ENCODE measurements at regions not wholly inside any gene's neighbourhood (a gene's known extent, or its start where the extent isn't known, plus 50 kb on each side); places are given as distances from the start of the nearest gene placed in this dataset.
"Not testable (repeated sequence)": the region's sequence is repeated elsewhere in the genome, so short reads cannot be mapped to it uniquely, and the experiment has no call there.

DNA sequence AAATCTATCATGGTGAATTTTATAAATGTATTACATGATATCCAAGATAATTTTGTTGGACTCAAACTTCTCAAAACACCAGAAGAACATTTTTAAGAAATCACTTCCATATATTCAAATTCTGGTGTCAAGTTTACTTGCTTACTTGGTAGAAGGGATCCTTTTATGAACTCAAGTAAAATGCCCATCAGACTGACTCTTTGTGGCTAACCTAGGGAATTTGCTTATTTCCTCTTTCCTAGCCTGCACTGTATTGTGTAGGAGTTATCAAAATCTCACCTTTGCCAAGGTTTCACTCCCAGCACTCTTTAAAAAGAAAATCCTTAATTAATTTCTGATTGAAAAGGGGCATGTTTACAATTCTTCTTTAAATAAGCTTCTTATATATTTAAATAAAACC is 196.5 kb downstream of the DUSP6 start:
- no peak for DNase-seq (ENCODE audit: low read depth in 3 of 3)

DNA sequence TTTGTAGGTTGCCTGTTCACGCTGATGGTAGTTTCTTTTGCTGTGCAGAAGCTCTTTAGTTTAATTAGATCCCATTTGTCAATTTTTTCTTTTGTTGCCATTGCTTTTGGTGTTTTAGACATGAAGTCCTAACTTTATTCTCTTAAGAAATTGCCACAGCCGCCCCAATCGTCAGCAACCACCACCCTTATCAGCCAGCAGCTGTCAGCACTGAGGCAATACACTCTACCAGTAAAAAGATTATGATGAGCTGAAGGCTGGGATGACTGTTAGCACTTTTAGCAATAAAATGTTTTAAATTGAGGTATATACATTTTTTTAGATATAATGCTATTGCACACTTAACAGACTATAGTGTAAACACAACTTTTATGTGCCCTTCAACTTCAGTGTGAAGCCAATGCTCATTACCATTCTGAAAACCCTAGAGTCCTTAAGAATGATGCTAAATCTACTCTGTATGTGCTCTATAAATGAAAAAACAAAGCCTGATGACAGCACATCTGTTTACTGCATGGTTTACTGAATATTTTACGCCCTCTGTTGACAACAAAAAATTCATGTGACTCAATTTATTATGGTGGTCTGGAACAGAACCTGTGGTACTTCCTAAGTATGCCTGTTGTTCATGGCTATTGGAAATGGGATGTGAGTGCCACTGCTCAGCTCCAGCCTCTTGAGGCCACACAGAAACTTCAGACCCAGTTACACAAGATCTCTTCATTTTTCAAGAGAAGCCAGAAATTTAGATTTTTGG is 197.4 kb downstream of the DUSP6 start:
- no peak for DNase-seq (ENCODE audit: low read depth in 3 of 3)

DNA sequence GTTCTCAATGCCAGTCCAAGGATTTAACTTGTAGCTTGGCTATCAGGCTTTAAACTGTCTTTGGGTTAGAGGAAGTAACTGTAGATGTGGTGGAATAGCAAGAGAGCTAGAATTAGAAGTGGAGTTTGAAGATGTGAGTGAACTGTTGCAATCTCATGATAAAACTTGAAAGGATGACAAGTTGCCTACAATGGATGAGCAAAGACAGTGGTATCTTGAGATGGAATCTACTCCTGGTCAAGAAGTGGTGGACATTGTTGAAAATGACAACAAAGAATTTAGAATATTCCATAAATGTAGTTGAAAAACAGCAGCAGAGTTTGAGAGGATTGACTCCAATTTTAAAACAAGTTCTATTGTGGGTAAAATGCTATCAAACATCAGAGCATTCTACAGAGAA is 199.0 kb downstream of the DUSP6 start:
- DNase-seq (ENCODE audit: low read depth in 3 of 3), result no peak

DNA sequence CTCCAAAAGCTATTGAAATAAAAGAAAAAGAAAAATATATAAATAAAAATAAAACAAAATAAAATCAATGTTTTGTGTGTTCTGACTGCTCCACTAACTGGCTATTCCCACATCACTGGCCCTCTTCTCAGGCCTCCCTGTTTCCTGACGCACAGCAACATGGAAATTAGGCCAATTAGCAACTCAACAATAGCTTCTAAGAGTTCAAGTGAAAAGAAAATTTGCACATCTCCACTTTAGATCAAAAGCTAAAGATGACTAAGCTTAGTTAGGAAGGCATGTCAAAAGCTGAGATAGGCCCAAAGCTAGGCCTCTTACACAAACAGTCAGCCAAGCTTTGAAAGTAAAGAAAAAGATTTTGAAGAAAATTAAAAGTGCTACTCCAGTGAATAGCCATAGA is 200.8 kb downstream of the DUSP6 start:
- DNase-seq (ENCODE audit: low read depth in 3 of 3), result no peak

DNA sequence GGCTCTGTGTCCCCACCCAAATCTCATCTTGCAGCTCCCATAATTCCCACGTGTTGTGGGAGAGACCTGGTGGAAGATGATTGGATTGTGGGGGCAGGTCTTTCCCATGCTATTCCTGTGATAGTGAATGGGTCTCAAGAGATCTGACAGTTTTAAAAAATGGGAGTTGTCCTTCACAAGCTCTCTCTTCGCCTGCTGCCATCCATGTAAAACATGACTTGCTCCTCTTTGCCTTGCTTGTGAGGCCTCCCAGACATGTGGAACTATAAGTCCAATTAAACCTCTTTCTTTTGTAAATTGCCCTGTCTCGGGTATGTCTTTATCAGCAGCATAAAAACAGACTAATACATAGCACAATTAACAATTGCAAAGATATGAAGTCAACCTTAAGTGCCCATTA is 201.5 kb downstream of the DUSP6 start:
- DNase-seq (ENCODE audit: low read depth in 3 of 3), result not testable (repeated sequence)

DNA sequence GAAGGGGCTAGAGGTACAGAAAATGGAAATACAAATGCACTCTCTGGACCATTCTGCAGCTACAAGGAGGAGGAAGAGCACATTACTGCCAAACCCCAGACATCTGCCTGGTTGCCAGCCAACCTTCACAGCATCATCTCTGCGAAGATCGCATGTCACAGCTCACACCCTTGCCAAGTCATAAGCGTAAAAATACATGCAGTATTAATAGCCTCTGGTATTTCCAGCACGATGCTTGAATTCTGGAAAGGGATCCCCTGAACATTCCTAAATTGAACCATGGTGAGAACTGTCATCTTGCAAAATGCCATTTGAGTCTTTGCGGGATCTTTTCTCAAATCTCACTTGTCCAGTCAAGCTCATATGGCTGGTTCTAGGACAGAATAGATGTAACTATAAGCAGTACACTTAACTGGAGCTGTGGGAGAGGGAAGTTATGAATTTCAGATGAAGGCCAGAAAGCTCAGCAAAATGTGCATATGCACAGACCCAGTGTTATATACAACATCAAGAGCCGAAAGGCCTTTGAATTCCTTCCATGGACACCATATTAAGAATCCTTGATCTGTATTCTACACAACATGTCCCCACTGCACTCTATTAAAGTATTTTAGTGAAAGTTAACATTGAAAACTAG is 211.6 kb downstream of the DUSP6 start:
- DNase-seq (ENCODE audit: low read depth in 3 of 3), result no peak

DNA sequence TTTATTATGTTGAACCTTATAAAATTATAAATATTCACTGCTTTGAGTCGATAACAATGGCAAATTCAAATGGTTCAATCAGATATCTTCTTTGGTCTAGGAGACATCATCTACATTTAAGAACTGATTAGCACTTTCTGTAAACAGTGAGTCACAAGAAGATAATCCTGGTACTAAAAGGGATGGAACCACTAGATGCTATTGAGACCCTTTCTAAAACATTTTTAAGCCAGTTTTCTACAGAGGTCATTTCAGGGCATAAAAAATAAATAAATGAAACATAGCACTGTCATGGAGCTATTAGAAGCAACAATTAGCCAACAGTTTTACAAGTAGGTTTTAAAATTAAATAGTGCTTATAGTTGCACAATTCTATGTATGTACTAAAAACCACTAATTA is 212.2 kb downstream of the DUSP6 start:
- no peak for DNase-seq (ENCODE audit: low read depth in 3 of 3)

DNA sequence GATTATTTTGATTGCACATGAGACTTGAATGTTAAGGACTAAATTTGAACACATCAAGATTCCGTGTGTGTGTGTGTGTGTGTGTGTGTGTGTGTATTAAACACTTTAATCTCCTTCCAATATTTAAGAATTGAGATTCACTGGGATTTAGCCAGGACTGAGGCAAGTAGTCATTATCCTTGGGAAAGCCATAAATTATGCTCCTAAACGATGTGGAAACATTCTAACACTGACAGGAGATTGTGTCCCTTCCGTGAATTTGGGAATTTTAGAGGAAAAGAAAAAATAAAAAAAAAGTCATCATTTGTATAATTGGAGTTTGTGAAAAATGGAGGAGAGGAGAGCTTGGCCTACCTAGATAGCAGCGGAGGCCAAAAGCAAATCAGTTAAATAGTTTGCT is 212.9 kb downstream of the DUSP6 start:
- no peak for DNase-seq (ENCODE audit: low read depth in 3 of 3)

DNA sequence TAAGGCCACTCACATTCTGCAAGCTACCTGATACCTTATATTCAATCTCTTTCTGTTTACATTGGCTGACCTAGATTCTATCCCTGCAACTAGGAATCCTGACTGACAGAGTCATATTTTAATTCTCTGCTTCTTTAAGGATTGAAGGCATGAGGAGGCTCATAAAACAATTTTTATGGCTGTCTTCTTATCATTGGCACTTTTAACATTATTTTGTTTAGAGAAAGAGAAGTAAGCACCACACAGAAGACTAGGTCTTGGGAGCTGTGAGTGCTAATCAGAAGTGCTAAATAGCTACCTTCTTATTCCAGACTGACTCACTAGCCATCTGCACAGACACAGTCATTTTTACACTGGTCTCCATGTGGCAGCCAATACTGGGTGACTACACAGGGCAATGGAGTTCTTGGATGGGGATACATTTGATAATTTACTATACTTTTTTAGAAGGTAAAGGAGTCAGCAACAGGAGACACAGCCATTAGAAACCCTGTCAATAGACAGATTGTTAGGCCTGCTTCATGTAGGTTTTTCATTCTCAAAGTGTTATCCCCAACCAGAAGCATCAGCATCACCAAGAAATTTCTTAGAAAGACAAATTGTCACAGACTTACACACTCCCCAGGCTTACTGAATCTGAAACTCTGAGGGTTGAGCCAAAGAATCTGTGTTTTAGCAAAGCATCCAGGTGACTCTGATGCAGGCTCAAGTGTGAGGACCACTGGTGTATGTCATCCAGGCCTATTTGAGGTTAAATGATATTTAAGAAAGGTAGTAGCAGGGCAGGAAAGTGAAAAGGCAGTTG is 214.1 kb downstream of the DUSP6 start:
- DNase-seq (ENCODE audit: low read depth in 3 of 3), result no peak

DNA sequence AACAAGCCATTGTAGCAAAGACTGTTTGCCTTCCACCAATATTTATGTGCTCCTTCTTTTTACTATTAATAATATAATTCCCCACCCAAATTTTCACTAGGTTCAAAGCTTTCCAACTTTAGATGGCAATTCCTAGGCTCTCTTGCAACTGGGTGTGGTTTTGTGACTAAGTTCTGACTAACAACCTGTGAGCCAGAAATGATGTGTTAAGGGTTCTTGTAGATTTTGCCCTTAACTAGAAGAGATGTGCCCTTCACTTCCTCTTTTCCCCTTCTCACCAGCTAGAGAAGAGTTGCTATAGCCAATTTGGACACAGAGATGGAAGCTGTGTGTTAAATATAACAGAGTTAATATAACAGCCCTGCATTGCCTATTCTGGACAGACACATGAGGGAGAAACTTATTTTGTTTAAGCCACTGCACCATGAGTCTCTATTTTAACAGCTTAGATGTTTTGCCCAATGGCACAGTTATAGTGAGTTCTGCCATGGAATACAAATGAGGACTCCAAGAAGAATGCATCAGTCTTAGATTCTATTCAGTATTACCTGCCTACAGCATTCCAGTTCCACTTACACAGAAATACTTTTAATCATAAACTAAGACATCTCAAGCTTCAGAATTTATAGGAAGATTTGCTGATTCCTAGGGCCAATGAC is 216.2 kb downstream of the DUSP6 start:
- DNase-seq (ENCODE audit: low read depth in 3 of 3), result no peak

DNA sequence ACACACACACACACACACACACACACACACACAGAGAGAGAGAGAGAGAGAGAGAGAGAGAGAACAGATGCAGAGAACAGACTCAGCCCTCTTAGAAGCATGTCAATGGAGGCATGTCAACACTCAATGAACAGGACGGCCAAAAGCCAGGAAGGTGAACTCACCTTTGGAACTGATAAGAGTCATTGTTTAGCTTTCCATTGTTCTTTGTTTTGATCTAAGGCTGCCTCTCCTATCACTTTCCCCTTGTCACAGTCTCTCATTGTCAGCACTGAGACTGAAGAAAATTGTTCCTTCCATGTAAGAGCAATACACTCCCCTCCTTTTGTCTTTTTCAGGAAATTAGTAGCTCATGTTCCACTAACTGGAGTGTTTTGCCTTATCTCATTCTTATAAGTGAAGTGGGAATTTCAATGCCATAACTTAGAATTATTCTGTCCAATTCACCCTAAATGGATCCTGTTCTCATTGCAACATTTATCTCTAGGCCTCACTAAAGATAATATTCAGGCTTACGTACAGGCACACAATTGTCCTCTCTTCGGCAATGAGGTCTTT is 218.0 kb downstream of the DUSP6 start:
- DNase-seq (ENCODE audit: low read depth in 3 of 3), result no peak

DNA sequence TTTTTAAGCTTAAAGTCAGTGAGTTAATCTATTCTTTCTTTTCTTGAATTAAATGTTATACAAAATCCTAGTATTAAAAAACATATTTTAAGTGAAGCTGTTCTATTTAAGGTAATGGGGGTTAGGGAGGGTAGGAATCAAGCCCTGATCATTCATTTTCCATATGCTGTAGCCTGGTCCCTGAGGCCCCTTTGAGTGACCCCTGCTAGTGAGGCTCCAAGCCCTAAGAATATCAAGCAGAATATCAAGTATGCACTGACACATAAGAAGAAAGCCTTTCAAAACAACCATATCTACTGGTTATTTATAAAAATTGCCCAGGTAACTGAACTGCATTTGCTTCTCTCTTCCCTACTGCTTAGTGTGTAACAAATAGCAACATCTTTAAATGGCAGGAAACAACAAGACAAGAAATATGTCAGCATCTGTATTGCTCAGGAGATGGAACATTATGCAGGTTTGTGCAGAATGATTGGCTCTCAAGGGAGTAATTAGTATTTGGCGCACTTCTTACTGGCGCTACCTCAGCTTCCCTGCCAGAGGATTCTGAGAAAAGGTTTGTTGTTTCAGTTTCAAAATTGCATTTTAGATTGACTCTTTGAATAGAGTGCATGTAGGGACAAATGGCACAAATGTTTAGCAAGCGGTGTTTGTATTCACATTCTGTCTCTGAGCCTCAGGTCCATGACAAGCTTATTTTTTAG is 223.0 kb downstream of the DUSP6 start:
- DNase-seq (ENCODE audit: low read depth in 3 of 3), result no peak

DNA sequence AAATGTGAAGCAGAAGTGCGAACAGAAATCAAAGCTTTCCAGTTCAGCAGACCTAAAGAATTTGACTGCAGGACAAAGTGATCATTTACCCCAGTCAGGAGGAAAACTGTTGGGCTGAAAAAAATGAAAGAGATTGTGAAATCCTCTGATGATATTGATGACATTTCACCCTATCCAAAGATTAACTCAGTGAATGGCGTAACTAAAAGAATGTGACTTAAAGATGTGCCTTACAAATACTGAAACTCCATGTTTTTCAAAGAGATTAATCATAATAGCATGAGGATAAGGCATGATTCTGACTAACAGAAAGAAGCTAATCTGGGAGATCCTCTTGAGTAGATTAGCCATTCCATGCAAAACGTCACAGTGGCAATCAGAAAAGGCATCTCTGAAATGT is 225.6 kb downstream of the DUSP6 start:
- no peak for DNase-seq (ENCODE audit: low read depth in 3 of 3)

DNA sequence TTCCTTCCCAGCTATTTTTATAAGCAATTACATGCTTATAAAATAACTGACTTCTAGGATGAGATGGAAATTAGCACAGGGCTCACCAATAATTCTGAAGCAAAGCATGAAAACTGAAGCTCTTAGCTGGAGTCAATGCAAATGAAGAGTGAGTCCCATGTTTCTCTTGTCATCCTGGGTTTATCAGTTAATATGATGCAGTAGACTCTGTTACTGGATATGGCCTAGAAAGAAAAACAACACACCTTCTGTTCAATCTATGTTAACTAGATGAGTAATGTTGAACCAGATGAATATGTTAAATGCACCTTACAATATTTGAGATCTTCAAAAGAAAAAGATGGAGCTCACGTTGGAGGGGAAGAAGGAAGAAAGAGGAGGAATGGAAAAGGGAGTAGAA is 229.4 kb downstream of the DUSP6 start:
- DNase-seq (ENCODE audit: low read depth in 3 of 3), result no peak

DNA sequence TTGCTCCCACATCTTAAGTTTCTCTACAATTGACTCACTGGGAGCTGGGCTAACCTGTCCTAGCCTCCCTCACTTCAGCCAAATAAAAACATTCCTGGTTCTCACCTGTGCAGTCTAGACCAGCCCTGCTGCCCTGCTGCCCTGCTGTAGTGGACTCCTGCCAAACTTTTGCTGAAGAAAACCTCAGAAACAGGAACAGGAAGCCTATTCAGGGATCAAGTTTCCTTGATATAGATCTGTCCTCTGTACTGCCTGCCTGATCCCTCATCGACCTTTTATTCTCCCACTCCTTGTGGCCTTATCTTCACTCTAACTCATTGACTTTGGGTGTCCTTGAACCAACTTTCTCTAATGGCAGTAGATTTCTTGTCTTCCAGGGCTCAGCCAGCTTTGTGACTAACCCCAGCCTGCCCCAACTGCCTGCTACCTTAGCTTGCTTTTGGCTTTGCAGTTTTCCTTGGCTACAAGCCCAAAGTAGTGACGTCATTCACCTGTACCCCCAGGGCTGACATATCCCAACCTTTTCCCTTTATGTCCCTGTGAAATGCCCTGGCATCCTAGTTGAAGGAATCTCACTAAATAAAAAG is 234.8 kb downstream of the DUSP6 start:
- DNase-seq (ENCODE audit: low read depth in 3 of 3), result no peak

DNA sequence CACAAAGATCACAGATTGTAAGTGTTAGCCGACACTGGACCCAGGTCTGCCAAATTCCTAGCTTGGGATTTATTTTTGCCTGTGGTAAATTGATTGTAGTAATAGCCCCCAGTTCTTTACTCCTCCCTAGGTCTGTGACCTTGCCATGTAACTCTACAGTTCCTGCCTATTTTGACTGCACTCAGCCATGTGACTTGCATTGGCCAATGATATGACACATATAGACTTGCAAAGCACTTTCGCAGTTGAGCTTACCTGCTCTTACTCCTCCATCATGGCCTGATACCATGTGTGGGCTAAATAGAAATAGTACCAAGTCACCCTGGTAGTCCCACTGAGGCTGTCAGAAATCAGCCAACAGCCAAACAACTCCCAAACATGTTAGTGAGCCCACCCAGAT is 240.3 kb downstream of the DUSP6 start:
- DNase-seq (ENCODE audit: low read depth in 3 of 3), result no peak

DNA sequence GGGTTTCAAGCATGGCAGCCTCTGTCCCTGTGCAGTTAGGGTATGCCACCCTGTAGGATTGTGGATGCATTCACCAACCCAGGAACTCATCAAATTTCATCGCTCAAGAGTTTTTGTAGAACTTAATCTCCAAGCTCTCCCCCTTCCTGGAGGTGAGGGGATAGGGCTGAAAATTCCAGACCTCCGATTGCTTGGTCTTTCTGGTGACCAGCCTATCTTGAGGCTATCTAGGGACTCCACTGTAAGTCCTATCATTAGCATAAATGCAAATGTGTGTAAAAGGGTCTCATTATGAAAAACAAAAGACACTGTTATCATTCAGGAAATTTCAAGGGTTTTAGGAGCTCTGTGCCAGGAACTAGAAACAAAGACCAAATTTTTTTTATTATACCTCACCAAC is 244.0 kb downstream of the DUSP6 start:
- DNase-seq (ENCODE audit: low read depth in 3 of 3), result no peak

DNA sequence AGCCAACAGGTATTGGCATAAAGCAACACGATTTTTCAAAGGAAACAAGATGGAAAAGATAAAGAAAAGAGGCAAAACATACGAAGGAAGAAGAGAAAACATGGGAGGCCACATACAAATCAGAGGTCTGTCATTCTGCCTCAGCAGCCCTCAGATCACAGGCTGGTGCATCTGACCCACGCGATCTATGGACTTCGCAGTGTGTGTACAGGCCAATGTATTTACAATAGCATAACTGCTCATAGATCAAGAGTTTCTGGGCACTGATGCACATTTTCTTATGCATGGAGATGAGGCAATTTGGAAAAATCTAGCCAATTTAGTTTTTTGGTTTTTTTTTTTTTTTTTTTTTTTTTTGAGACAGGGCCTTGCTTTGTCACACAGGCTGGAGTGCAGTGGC is 245.4 kb downstream of the DUSP6 start:
- no peak for DNase-seq (ENCODE audit: low read depth in 3 of 3)

DNA sequence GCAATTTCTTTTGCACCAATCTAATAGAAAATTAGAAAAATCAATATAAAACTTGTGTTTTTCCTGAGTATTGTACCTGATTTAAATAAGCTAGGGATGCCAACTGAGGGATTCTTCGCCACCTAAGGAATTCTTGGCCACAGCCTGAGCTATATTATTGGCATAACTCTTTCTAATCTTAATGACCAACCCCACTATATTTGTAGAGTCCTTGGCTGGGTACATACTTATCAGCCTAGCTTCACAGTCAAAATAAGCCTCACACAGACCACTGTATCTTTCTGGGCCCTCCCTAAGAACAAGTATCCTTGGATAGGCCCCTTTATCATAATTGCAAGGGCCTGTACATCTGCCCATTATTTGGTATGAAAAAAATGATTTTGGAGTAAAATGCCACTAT is 247.1 kb downstream of the DUSP6 start:
- no peak for DNase-seq (ENCODE audit: low read depth in 3 of 3)

DNA sequence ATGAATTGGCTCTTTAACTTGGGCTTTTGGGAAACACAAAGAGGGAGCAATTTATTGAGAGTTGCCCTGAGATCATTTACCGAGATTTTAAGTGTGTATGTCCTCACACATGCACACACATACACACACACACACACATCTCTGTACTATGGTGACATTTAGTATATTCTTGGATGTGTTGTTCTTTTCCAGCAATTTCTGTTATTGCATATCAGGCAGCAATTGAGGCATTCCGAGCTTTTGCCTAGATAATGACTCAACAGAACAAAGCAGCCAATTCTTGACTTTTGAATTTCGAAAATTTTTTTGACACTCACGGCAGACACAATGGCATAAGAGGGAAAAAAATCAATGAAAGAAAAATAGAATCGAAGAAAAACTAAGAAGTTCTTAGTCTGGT is 248.5 kb downstream of the DUSP6 start:
- no peak for DNase-seq (ENCODE audit: low read depth in 3 of 3)

DNA sequence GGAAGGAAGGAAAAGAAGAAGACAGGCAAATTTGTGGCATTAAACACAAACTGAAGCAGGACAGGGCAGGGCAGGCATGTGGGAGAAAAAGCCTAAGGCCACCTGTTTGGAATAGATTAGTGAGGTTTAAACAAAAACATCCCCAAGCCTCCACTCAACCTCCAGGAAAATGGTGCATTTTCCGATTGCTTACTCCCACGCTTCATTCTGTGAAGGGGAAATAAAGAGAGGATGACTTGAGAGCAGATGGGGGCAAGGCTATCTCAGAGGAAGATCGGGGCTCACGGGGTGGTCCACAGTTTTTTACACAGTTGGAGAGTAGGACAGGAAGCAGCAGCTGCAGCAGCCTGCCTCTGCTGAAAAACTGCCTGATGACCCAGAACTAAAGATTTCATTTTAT is 250.9 kb downstream of the DUSP6 start:
- no peak for DNase-seq (ENCODE audit: low read depth in 3 of 3)

Data from stimulated activated CD4-positive, alpha-beta T cell treated with anti-CD3 and anti-CD28 coated beads, TNF-alpha, amount 100 ng/mL, for 4 hours (primary cell).